BJ (cell line): ENCODE measurements at regions not wholly inside any gene's neighbourhood (a gene's known extent, or its start where the extent isn't known, plus 50 kb on each side); places are given as distances from the start of the nearest gene placed in this dataset.

ENCODE experiments used
- CTCF ChIA-PET: fragments of 350-600 bp; formaldehyde crosslinking; extraction: SDS; loops from one replicate; lab custom pipeline; 2021; ENCODE audit warnings: antibody characterized with exemption, inconsistent platforms; lab: Yijun Ruan, JAX
- POLR2A ChIA-PET: fragments of 300-600 bp; sonication (Branson Sonifier 250); formaldehyde crosslinking; extraction: SDS; loops from one replicate; lab custom pipeline; 2021; ENCODE audit warnings: antibody characterized with exemption; lab: Charles Lee
- DNase-seq: peaks from one replicate; pipeline ENCODE4 v3.0.0-alpha.2; 2011; ENCODE audit warnings: low read depth
- H3K27me3 ChIP-seq: 2 replicates; pipeline ENCODE4 v1.6.0; 2011; ENCODE audit warnings: low read length; ENCODE audit not compliant: control insufficient read depth, insufficient read depth
- H3K36me3 ChIP-seq: 2 replicates; pipeline ENCODE4 v1.5.1; 2011; ENCODE audit warnings: low read length; ENCODE audit not compliant: control insufficient read depth, insufficient read depth
- H3K4me3 ChIP-seq: 2 replicates; pipeline ENCODE4 v1.5.1; 2011; ENCODE audit warnings: low read depth, mild to moderate bottlenecking, control low read depth, low read length
- CTCF ChIP-seq: IDR thresholded peaks from 2 replicates; pipeline ENCODE4 v1.5.1; 2011; ENCODE audit warnings: low read depth, mild to moderate bottlenecking, control low read depth, inconsistent platforms, low read length, moderate library complexity; ENCODE audit not compliant: insufficient read depth

GRCh38 chr1:79262745-79263258 lies 256.3 kb upstream of the ADGRL4 start:
- ChIA-PET POLR2A (no interaction called here), CTCF (interaction anchor here (0.9 kb wide), 1 partner anchor 92 kb away, joined by 3 read pairs; no protein-coding TSS in a partner anchor)
- TF ChIP-seq CTCF, result no peak
- Histone ChIP-seq H3K4me3 (no peak overlapping the region), H3K36me3 (no peaks in the 10 kb centered on the region), H3K27me3 (no peaks in the 10 kb centered on the region)
- no peak for DNase-seq

GRCh38 chr1:79259390-79260336 lies 253.1 kb upstream of the ADGRL4 start:
- no peak overlapping the region for H3K4me3 ChIP-seq
- ChIA-PET CTCF (interaction anchor here (0.5 to 2.7 kb wide), 10 partner anchors 11 to 560 kb away, joined by 3 to 27 read pairs (median 3); no protein-coding TSS in a partner anchor), POLR2A (no interaction called here)
- no peaks in the 10 kb centered on the region for H3K36me3 ChIP-seq
- DNase-seq, result peak; percentile 18
- no peaks in the 10 kb centered on the region for H3K27me3 ChIP-seq
- peak; percentile 67 for TF ChIP-seq CTCF

- Histone ChIP-seq H3K36me3 (no peaks in the 10 kb centered on the region), H3K4me3 (no peak overlapping the region), H3K27me3 (no peaks in the 10 kb centered on the region)
- ChIA-PET POLR2A (no interaction called here), CTCF (interaction anchor here (0.6 to 1.8 kb wide), 2 partner anchors 91 to 98 kb away, joined by 3 to 8 read pairs; no protein-coding TSS in a partner anchor)
- no peak for DNase-seq
- no peak for TF ChIP-seq CTCF
Observed at GRCh38 chr1:79255421-79255820, 248.9 kb upstream of the ADGRL4 start.

- DNase-seq, result no peak
- Histone ChIP-seq H3K36me3 (no peaks in the 10 kb centered on the region), H3K27me3 (no peaks in the 10 kb centered on the region), H3K4me3 (no peak overlapping the region)
- ChIA-PET CTCF (interaction anchor here (1.3 kb wide), 1 partner anchor 101 kb away, joined by 4 read pairs; no protein-coding TSS in a partner anchor), POLR2A (no interaction called here)
- no peak for TF ChIP-seq CTCF
Observed at GRCh38 chr1:79252598-79252997, 246.1 kb upstream of the ADGRL4 start.

GRCh38 chr1:79239840-79240239 lies 233.3 kb upstream of the ADGRL4 start:
- POLR2A ChIA-PET, result no interaction called here
- CTCF ChIA-PET, result no interaction called here

More at GRCh38 chr1:79239840-79240239, 233.3 kb upstream of the ADGRL4 start:
- TF ChIP-seq CTCF, result no peak
- Histone ChIP-seq H3K4me3 (no peak overlapping the region), H3K36me3 (no peaks in the 10 kb centered on the region), H3K27me3 (no peaks in the 10 kb centered on the region)
- no peak for DNase-seq
